H1 (cell line): ENCODE measurements at regions not wholly inside any gene's neighbourhood (a gene's known extent, or its start where the extent isn't known, plus 50 kb on each side); places are given as distances from the start of the nearest gene placed in this dataset.

Source experiments
- HDAC2 ChIP-seq, 2 experiments: fragments of 300-600 bp in 1 of 2; sonication (generic) in 1 of 2; IDR thresholded peaks; 2 replicates each; pipeline ENCODE4 v1.6.1; 2011 to 2012; ENCODE audit warnings: low read depth in 2 of 2, low read length in 2 of 2, mild to moderate bottlenecking in 2 of 2, moderate library complexity in 2 of 2, borderline replicate concordance in 1 of 2, inconsistent platforms in 1 of 2
- TCF12 ChIP-seq: IDR thresholded peaks from 2 replicates; pipeline ENCODE4 v1.6.1; 2011; ENCODE audit warnings: low read depth, mild to moderate bottlenecking, low read length

DNA sequence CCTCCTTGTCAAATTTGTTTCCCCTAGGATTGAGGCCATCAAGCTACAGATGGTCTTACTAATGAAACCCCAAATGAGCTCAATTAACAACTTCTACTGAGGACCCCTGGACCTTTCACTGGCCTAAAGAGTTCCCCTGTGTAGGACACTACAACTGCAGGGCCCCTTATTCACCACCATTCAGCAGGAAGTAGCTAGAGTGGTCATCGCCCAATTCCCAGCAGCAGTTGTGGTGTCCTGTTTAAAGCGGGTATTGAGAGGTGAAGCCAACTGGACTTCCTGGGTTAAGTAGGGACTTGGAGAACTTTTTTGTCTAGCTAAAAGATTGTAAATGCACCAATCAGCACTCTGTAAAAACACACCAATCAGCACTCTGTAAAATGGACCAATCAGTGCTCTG lies 1466.9 kb downstream of the KCNT2 start (continued):
- TF ChIP-seq HDAC2 (IDR thresholded peaks at IDR 0.05; ENCODE audit: borderline replicate concordance in 1 of 2, low read depth in 2 of 2, low read length in 2 of 2) (no peak), TCF12 (no peak)
